OCI-LY1 (cell line): ENCODE measurements at regions not wholly inside any gene's neighbourhood (a gene's known extent, or its start where the extent isn't known, plus 50 kb on each side); places are given as distances from the start of the nearest gene placed in this dataset.

Experiments used
- CTCF ChIP-seq: fragments of 200-600 bp; sonication (generic), shearing (Covaris generic); IDR thresholded peaks from 2 replicates; pipeline ENCODE4 v1.5.1; 2017; ENCODE audit warnings: mild to moderate bottlenecking, antibody characterized with exemption, low read length, moderate library complexity, mixed read lengths
- EZH2 ChIP-seq: fragments of 200-600 bp; sonication (generic), shearing (Covaris generic); IDR thresholded peaks from 2 replicates; pipeline ENCODE4 v1.8.0; 2017; ENCODE audit warnings: borderline replicate concordance, mixed run types, mild to moderate bottlenecking, antibody characterized with exemption, low read length, moderate library complexity, mixed read lengths

DNA sequence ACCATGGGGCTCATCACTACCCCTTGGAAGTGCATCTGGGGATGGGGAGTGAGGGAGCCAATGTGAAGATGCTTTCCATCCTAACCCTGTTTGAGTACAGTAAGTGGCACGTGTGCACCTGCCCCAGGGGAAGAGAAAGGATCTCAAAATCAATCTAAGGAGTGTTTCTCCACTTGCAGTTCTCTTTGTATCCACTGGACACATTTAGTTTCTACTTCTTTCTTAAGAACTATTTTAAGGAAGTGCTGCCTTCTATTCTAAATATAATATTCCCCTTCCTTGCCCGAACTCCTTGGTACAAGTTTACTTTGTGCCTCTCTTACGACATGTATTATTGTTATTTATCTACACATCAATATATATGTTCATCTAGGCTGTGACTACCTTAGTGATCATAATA lies 73.8 kb downstream of the TTC6 start:
- TF ChIP-seq EZH2 (no peak), CTCF (no peak)
